Activated CD8-positive, alpha-beta memory T cell treated with anti-CD3 and anti-CD28 coated beads, Interleukin-2, amount 50 U/mL, for 48 hours (primary cell): ENCODE measurements at regions not wholly inside any gene's neighbourhood (a gene's known extent, or its start where the extent isn't known, plus 50 kb on each side); places are given as distances from the start of the nearest gene placed in this dataset.
"Not testable (repeated sequence)": the region's sequence is repeated elsewhere in the genome, so short reads cannot be mapped to it uniquely, and the experiment has no call there.

Experiments used
- DNase-seq: peaks from one replicate; pipeline ENCODE4 v3.0.0-alpha.2; 2020

GRCh38 chr20:50331469-50332363, 141.1 kb downstream of the CEBPB start:
- no peak for DNase-seq

GRCh38 chr20:50332491-50332980, 141.9 kb downstream of the CEBPB start:
- no peak for DNase-seq

- DNase-seq, result no peak
Measured at GRCh38 chr20:50333131-50333670, 142.6 kb downstream of the CEBPB start.

- DNase-seq, result no peak
Measured at GRCh38 chr20:50333812-50334211, 143.2 kb downstream of the CEBPB start.

- DNase-seq, result not testable (repeated sequence)
Measured at GRCh38 chr20:50334512-50334911, 143.9 kb downstream of the CEBPB start.

GRCh38 chr20:50335105-50335504, 144.5 kb downstream of the CEBPB start:
- DNase-seq, result no peak

GRCh38 chr20:50335866-50336265, 145.2 kb downstream of the CEBPB start:
- DNase-seq, result no peak

GRCh38 chr20:50336661-50337060, 146.0 kb downstream of the CEBPB start:
- no peak for DNase-seq

- DNase-seq, result no peak
Measured at GRCh38 chr20:50337521-50338466, 147.2 kb downstream of the CEBPB start.

- DNase-seq, result peak; percentile 85
Measured at GRCh38 chr20:50338479-50339391, 148.1 kb downstream of the CEBPB start.

GRCh38 chr20:50339466-50339901, 148.9 kb downstream of the CEBPB start:
- peak; percentile 69 for DNase-seq

- no peak for DNase-seq
Measured at GRCh38 chr20:50340541-50340940, 149.9 kb downstream of the CEBPB start.

- DNase-seq, result no peak
Measured at GRCh38 chr20:50341050-50341449, 150.4 kb downstream of the CEBPB start.

- DNase-seq, result no peak
Measured at GRCh38 chr20:50341880-50342637, 151.4 kb downstream of the CEBPB start.

GRCh38 chr20:50342638-50343102, 152.0 kb downstream of the CEBPB start:
- no peak for DNase-seq

GRCh38 chr20:50343125-50343489, 152.5 kb downstream of the CEBPB start:
- no peak for DNase-seq

GRCh38 chr20:50343490-50344179, 153.0 kb downstream of the CEBPB start:
- DNase-seq, result no peak

GRCh38 chr20:50344232-50345071, 153.8 kb downstream of the CEBPB start:
- DNase-seq, result no peak

- DNase-seq, result no peak
Measured at GRCh38 chr20:50345712-50346373, 155.2 kb downstream of the CEBPB start.
